GM18520 (cell line): ENCODE measurements at regions not wholly inside any gene's neighbourhood (a gene's known extent, or its start where the extent isn't known, plus 50 kb on each side); places are given as distances from the start of the nearest gene placed in this dataset.

ENCODE experiments used
- ATAC-seq: cut with Tn5 transposase; IDR thresholded peaks from one replicate; pipeline ENCODE4 v1.9.1; 2021; ENCODE audit not compliant: unreplicated experiment

GRCh38 chr12:66903782-66904396 is 225.0 kb upstream of the GRIP1 start:
- ATAC-seq, result no peak

GRCh38 chr12:66905201-66905600 is 226.3 kb upstream of the GRIP1 start:
- no peak for ATAC-seq

- no peak for ATAC-seq
Measured at GRCh38 chr12:66910366-66910974, 231.6 kb upstream of the GRIP1 start.

GRCh38 chr12:66915306-66915904 is 236.5 kb upstream of the GRIP1 start:
- no peak for ATAC-seq

- ATAC-seq, result no peak
Measured at GRCh38 chr12:66916189-66916588, 237.3 kb upstream of the GRIP1 start.

GRCh38 chr12:66919466-66919865 is 240.6 kb upstream of the GRIP1 start:
- no peak for ATAC-seq

GRCh38 chr12:66920205-66920604 is 241.3 kb upstream of the GRIP1 start:
- no peak for ATAC-seq

GRCh38 chr12:66921151-66921550 is 242.3 kb upstream of the GRIP1 start:
- ATAC-seq, result no peak

- ATAC-seq, result no peak
Measured at GRCh38 chr12:66925083-66925482, 246.2 kb upstream of the GRIP1 start.

GRCh38 chr12:66929121-66929520 is 250.2 kb upstream of the GRIP1 start:
- ATAC-seq, result no peak

GRCh38 chr12:66931091-66931490 is 252.2 kb upstream of the GRIP1 start:
- no peak for ATAC-seq

- no peak for ATAC-seq
Measured at GRCh38 chr12:66932126-66932525, 253.2 kb upstream of the GRIP1 start.

- no peak for ATAC-seq
Measured at GRCh38 chr12:66934302-66935062, 255.6 kb upstream of the GRIP1 start.

- no peak for ATAC-seq
Measured at GRCh38 chr12:66941150-66941549, 262.3 kb upstream of the GRIP1 start.

GRCh38 chr12:66942741-66943465 is 264.0 kb upstream of the GRIP1 start:
- no peak for ATAC-seq

GRCh38 chr12:66944365-66944764 is 265.5 kb upstream of the GRIP1 start:
- ATAC-seq, result no peak

GRCh38 chr12:66945189-66945817 is 266.4 kb upstream of the GRIP1 start:
- ATAC-seq, result no peak

- ATAC-seq, result no peak
Measured at GRCh38 chr12:66947119-66947518, 268.2 kb upstream of the GRIP1 start.

- ATAC-seq, result no peak
Measured at GRCh38 chr12:66952668-66953067, 273.8 kb upstream of the GRIP1 start.

GRCh38 chr12:66956300-66956699 is 277.4 kb upstream of the GRIP1 start:
- no peak for ATAC-seq

GRCh38 chr12:66959276-66959675 is 280.4 kb upstream of the GRIP1 start:
- no peak for ATAC-seq
